Uterus (tissue), 2 donors: ENCODE measurements at regions not wholly inside any gene's neighbourhood (a gene's known extent, or its start where the extent isn't known, plus 50 kb on each side); places are given as distances from the start of the nearest gene placed in this dataset.

Experiments used
- POLR2A ChIP-seq, 2 donors: fragments of 450-650 bp; IDR thresholded peaks; one replicate each; pipeline ENCODE4 v1.6.1; 2016; ENCODE audit warnings: antibody characterized with exemption in 2 of 2, mild to moderate bottlenecking in 1 of 2, moderate library complexity in 1 of 2
- TF ChIP-seq, protein P1 (sequence below), 4 experiments: fragments of 200-600 bp in 2 of 4; fragments of 450-650 bp in 2 of 4; sonication (generic) in 2 of 4; IDR thresholded peaks; one replicate each; pipeline ENCODE4 v1.5.1; 2016 to 2019; ENCODE audit warnings: antibody characterized with exemption in 4 of 4, mild to moderate bottlenecking in 2 of 4, moderate library complexity in 1 of 4

DNA sequence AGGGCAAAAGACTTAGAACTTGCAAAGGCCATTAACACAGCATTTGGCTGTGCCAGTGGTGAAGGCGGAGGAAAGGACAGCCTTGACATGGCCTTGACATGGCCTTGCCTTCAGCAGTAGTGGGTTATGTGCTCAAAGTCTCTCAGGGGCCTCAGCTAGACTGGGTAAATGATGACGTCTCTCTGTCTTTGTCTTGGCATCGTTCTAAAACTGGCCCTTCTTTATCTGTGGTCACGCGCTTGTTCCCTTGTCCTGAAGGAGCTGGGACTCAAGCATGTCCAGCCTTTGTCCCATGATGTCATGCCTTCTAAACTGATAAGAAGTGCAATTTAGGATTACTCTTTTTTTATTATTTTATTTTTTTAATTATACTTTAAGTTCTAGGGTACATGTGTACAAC is 88.7 kb upstream of the ATP10B start:
- TF ChIP-seq, protein P1, sequence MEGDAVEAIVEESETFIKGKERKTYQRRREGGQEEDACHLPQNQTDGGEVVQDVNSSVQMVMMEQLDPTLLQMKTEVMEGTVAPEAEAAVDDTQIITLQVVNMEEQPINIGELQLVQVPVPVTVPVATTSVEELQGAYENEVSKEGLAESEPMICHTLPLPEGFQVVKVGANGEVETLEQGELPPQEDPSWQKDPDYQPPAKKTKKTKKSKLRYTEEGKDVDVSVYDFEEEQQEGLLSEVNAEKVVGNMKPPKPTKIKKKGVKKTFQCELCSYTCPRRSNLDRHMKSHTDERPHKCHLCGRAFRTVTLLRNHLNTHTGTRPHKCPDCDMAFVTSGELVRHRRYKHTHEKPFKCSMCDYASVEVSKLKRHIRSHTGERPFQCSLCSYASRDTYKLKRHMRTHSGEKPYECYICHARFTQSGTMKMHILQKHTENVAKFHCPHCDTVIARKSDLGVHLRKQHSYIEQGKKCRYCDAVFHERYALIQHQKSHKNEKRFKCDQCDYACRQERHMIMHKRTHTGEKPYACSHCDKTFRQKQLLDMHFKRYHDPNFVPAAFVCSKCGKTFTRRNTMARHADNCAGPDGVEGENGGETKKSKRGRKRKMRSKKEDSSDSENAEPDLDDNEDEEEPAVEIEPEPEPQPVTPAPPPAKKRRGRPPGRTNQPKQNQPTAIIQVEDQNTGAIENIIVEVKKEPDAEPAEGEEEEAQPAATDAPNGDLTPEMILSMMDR (IDR thresholded peaks at IDR 0.05), result no peak
- no peak for TF ChIP-seq POLR2A (IDR thresholded peaks at IDR 0.05)
